Subcutaneous abdominal adipose tissue (tissue), 5 donors: ENCODE measurements at regions not wholly inside any gene's neighbourhood (a gene's known extent, or its start where the extent isn't known, plus 50 kb on each side); places are given as distances from the start of the nearest gene placed in this dataset.

Experiments used
- H3K27ac ChIP-seq: one replicate; pipeline ENCODE4 v1.7.0; 2013; ENCODE audit warnings: low read depth, mild to moderate bottlenecking, inconsistent platforms, low read length, moderate library complexity
- H3K27me3 ChIP-seq, 5 donors: one replicate each; pipeline ENCODE4 v1.7.0; 2013; ENCODE audit warnings: low read length in 5 of 5, inconsistent platforms in 1 of 5; ENCODE audit not compliant: control insufficient read depth in 5 of 5, insufficient read depth in 4 of 5
- H3K36me3 ChIP-seq, 5 donors: one replicate each; pipeline ENCODE4 v1.7.0; 2013; ENCODE audit warnings: low read length in 5 of 5; ENCODE audit not compliant: control insufficient read depth in 5 of 5, insufficient read depth in 5 of 5
- H3K4me1 ChIP-seq, 5 donors: one replicate each; pipeline ENCODE4 v1.7.0; 2013; ENCODE audit warnings: low read length in 5 of 5, mild to moderate bottlenecking in 3 of 5, moderate library complexity in 1 of 5; ENCODE audit not compliant: control insufficient read depth in 5 of 5, insufficient read depth in 5 of 5
- H3K4me3 ChIP-seq, 5 donors: one replicate each; pipeline ENCODE4 v1.7.0; 2013; ENCODE audit warnings: low read length in 5 of 5, low read depth in 1 of 5
- H3K9ac ChIP-seq, 5 donors: one replicate each; pipeline ENCODE4 v1.7.0; 2013; ENCODE audit warnings: low read length in 5 of 5, mild to moderate bottlenecking in 4 of 5, moderate library complexity in 3 of 5
- H3K9me3 ChIP-seq, 5 donors: one replicate each; pipeline ENCODE4 v1.7.0; 2013; ENCODE audit warnings: low read length in 5 of 5; ENCODE audit not compliant: control insufficient read depth in 5 of 5
- donor health status: healthy.
- donor health status: healthy.
- donor health status: healthy.
- donor health status: healthy.
- donor health status: healthy.

DNA sequence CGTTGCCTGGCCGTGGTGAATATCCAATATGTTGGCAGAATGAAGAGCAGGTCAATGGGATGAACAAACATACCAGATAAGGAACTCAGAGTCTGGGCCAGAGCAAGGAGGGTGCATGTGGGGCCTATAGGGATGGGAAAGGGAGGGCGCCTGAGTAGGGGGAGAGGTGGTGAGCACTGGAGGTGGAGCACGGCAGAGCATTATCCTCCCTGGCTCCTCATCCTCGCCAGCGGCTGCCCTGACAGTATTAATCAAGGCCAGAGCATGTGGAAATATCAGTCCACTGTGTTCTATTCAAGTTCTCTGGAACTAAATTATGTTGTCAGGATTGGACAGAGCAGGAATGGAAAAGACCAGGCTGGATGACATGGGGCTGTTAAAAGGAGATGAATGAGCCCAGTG is 254.8 kb upstream of the ZMIZ1 start:
- H3K27ac ChIP-seq, result no peak overlapping the region
- H3K9me3 ChIP-seq, result no peaks in the 10 kb centered on the region
- no peak overlapping the region for H3K4me3 ChIP-seq
- H3K9ac ChIP-seq, result no peak overlapping the region
- H3K27me3 ChIP-seq, result peaks cover 0 to 2% (median 0%) of the 10 kb centered on the region in 5 donors
- H3K36me3 ChIP-seq, result no peaks in the 10 kb centered on the region
- H3K4me1 ChIP-seq, result peaks cover 0 to 16% (median 13%) of the 10 kb centered on the region in 5 donors

DNA sequence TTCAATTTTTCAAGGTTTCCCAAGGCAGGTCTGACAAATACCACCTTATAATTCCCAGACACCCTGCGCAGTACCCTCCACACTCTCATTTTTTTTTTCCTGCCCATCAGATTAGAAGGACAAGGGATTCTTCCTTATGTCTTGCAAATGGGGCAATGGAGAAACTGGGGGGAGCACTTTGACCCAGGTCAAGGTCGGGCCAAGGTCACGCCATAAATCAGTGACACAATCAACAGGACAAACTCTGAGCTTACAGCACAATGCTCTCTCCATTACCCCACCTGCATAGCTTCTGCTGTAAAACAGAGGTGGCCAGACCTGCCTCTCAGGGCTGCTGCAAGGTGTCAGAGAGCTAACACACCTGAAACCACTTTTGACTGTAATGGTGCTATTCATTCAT is 254.4 kb upstream of the ZMIZ1 start:
- Histone ChIP-seq H3K36me3 (no peaks in the 10 kb centered on the region), H3K9ac (no peak overlapping the region), H3K9me3 (no peaks in the 10 kb centered on the region), H3K4me1 (peaks cover 0 to 16% (median 13%) of the 10 kb centered on the region in 5 donors), H3K27me3 (peaks cover 0 to 2% (median 0%) of the 10 kb centered on the region in 5 donors), H3K27ac (no peak overlapping the region), H3K4me3 (no peak overlapping the region)

DNA sequence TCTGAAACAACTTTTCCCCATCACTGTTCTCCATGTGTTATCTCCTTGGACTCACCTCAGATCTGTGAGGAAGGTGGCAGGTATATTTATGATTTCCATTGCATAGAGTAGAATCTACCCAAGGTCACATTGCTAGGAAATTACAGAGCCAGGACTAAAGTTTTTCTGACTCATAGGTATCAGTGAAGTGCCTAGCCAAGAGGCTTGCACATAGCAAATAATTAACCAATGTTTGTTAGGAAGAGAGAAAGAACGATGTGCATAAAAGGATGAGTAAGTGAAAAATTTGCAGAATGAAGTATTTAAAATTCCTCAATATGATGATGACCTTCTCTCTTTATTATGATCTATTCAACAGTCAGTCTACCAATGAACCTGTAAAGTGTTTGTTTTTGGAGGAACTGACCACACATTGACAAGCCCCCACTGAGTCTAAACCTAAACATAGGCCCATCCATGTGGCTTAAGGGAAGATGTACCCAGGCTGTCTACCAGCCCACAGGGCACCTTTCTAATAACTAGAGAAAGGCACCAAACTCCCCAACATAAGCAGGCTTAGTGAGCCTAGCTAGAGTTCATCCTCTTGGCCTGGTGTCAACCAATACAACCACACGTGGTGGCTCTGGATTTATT is 252.9 kb upstream of the ZMIZ1 start:
- Histone ChIP-seq H3K27me3 (no peaks in the 10 kb centered on the region), H3K36me3 (no peaks in the 10 kb centered on the region), H3K9me3 (no peaks in the 10 kb centered on the region), H3K27ac (no peak overlapping the region), H3K4me1 (peaks cover 0 to 16% (median 13%) of the 10 kb centered on the region in 5 donors), H3K9ac (no peak overlapping the region), H3K4me3 (no peak overlapping the region)

DNA sequence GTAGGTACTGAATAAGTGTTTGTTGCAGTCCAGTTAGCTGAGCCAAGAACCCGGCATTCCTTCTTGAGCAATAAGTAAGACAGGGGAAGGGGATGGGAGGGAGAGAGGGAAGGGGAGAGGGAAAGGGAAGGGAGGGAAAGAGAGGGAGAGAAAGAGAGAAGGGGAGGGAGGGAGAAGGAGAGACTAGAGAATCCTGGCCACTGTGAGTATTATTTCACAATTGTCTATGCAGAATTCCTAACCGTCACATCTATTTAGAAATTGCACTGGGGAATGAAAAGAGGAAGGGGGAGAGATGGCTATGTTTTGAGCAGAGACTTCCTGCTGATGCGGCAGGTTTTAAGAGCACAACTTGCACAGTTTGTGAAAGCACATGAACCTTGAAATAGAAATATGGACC is 251.4 kb upstream of the ZMIZ1 start:
- no peaks in the 10 kb centered on the region for H3K36me3 ChIP-seq
- peaks cover 0 to 2% (median 1%) of the 10 kb centered on the region in 5 donors for H3K9me3 ChIP-seq
- H3K4me1 ChIP-seq, result peaks cover 0 to 16% (median 13%) of the 10 kb centered on the region in 5 donors
- no peaks in the 10 kb centered on the region for H3K27me3 ChIP-seq
- H3K9ac ChIP-seq, result no peak overlapping the region
- no peak overlapping the region for H3K4me3 ChIP-seq
- no peak overlapping the region for H3K27ac ChIP-seq

DNA sequence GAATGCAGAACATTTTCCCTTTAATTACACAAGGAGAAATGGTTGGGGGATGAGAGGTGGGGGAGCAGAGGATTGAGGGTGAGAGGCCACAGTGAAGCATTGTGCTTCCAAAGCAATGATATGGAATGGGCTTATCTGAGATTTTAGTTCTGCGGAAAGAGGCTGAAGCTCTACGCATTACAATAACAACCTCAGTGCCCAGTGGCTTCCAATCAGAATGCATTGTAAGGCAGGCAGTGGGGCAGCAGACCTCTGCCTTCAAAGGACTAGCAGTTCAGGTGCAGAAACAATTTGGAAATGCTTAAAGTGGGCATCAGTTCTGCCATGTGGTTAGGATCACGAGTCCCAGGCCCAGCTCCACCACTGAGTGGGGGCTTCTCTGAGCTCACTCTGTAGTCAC is 251.0 kb upstream of the ZMIZ1 start:
- no peaks in the 10 kb centered on the region for H3K27me3 ChIP-seq
- no peaks in the 10 kb centered on the region for H3K36me3 ChIP-seq
- H3K4me3 ChIP-seq, result no peak overlapping the region
- peaks cover 0 to 7% (median 5%) of the 10 kb centered on the region in 5 donors for H3K9me3 ChIP-seq
- H3K27ac ChIP-seq, result no peak overlapping the region
- H3K4me1 ChIP-seq, result peaks cover 0 to 16% (median 13%) of the 10 kb centered on the region in 5 donors
- no peak overlapping the region for H3K9ac ChIP-seq

DNA sequence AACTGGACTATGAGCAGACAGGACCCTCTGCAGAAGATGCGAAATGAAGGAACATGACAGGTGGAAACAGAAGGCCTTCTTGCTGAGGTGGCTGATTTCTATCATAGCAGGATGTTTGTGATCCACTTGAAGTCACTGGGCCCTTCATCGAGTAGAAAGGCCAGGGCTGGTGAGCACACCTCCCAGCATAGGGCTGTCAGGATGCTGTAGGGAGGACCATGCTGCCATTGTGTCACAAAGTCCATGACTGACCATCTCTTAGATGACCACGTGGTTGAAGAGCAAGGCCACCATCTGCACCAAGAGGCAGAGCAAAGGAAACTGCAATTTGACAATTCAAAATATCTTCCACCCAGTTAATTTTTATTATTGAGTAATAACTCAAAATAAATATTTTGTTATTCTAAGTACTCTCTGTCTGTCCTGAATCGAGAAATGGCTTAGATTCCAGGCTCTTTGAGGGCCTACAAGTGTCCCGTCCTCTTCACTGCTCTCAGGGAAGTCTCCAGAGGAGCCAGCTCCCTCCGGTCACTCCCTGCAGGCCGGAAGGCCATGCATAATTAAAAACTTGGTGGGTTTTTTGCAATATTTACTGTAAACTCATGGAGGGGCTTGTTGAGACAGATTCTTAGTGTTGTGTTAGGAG is 249.3 kb upstream of the ZMIZ1 start:
- Histone ChIP-seq H3K27me3 (no peaks in the 10 kb centered on the region), H3K36me3 (no peaks in the 10 kb centered on the region), H3K4me3 (no peak overlapping the region), H3K9ac (no peak overlapping the region), H3K9me3 (peaks cover 0 to 10% (median 8%) of the 10 kb centered on the region in 5 donors), H3K27ac (no peak overlapping the region), H3K4me1 (peaks cover 0 to 16% (median 13%) of the 10 kb centered on the region in 5 donors)

DNA sequence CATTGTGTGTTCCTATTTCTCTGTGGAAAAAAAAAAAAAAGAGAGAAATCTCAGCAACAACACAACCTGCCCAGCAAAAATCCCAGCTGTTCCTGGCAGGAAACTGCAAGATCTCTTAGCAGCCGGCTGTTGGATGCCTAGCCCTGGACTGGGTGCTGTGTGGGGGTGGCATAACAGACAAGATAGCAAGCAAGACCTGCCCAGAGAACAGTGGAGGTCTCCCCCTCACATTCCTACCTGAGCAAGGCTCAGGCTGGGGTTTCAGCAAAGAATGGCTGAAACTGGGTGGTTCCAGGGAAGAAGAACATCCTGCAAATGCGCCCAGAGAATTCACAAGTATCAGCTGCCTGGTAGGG is 248.8 kb upstream of the ZMIZ1 start:
- H3K4me3 ChIP-seq, result no peak overlapping the region
- peaks cover 0 to 16% (median 13%) of the 10 kb centered on the region in 5 donors for H3K4me1 ChIP-seq
- no peak overlapping the region for H3K9ac ChIP-seq
- no peaks in the 10 kb centered on the region for H3K27me3 ChIP-seq
- no peaks in the 10 kb centered on the region for H3K36me3 ChIP-seq
- H3K27ac ChIP-seq, result no peak overlapping the region
- H3K9me3 ChIP-seq, result peaks cover 0 to 10% (median 8%) of the 10 kb centered on the region in 5 donors

DNA sequence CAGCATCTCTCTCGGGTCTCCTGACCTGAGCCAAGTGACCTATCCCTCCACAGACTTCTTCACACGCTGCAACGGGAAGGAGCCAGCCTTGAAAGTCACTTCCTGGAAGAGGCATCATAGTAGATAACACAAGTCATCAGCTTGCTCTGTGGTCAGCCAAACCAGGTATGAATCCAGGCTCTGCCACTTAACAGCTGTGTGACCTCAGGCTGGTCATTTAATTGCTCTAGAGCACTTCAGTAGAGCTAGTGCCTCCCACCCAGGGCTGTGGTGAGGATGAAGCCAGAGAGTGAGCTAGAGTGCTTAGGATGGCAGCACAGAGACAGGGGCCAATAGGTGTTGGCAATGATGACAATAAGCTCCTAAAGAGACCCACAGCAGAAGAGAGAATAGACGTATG is 247.7 kb upstream of the ZMIZ1 start:
- no peak overlapping the region for H3K27ac ChIP-seq
- H3K27me3 ChIP-seq, result no peaks in the 10 kb centered on the region
- peaks cover 0 to 10% (median 8%) of the 10 kb centered on the region in 5 donors for H3K9me3 ChIP-seq
- H3K4me3 ChIP-seq, result no peak overlapping the region
- H3K9ac ChIP-seq, result no peak overlapping the region
- H3K36me3 ChIP-seq, result no peaks in the 10 kb centered on the region
- peaks cover 0 to 16% (median 13%) of the 10 kb centered on the region in 5 donors for H3K4me1 ChIP-seq

DNA sequence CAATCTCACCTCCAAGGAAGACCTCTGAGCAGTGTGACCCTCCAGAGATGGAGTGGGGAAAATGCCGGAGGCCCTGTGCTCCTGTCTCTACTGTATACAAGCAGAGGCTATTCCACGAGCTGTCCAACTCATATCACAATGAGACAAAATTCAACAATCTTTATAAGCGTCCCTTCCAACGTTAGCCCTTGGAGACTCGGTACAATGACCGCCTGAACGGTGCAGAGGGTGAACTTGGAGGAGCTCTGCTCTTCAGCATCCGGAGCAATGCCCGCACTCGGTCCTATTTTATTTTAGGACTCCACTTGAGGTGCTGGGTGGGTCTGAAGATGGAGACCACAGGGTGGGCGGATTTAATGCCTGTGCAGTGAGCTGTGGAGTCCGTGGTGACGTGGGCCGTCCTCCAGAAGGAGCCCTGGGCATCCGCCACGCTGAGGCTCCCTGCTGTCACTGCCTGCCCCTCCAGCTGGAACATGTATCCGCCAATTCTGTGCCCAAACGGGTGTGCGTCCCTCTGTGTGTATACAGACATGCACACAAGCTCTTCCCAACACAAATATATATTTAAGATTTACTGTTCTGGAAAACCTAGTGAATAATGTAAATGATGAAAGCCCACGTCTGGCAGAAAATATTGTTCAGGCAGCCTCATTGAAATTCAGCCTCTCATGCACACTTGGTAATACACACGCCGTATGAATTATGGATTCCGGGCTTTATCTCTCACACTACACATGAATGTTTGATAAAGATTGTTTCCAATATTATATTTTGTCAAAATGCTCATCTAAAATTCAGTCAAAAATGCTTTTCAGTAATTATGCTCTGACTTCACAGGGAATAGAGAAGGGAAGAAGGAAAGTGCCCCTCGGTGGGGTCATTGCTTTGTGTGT is 239.9 kb upstream of the ZMIZ1 start:
- no peak overlapping the region for H3K9ac ChIP-seq
- H3K4me3 ChIP-seq, result no peak overlapping the region
- peaks cover 0 to 3% (median 0%) of the 10 kb centered on the region in 5 donors for H3K4me1 ChIP-seq
- peaks cover 8 to 15% (median 13%) of the 10 kb centered on the region in 5 donors for H3K9me3 ChIP-seq
- no peak overlapping the region for H3K27ac ChIP-seq
- no peaks in the 10 kb centered on the region for H3K36me3 ChIP-seq
- H3K27me3 ChIP-seq, result peaks cover 0 to 6% (median 0%) of the 10 kb centered on the region in 5 donors

DNA sequence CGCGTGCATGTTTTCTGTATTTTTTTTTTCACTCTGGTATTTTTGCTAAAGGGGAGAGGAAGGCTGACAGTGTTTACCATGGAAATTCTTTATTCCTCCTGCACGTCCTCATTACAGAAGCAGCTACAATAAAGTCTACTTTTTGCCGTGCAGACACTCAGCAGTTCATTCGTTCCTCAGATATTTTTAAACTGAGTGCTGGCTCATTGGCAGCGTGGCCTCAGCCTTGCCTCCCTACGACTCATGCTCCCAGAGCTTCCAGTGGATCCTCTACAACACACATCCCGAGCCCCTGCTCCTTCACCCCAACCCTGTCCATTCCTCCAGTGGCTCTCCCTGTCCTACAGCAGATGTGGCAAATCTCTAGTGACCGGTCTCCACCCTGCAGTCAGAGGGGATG is 239.2 kb upstream of the ZMIZ1 start:
- no peak overlapping the region for H3K4me3 ChIP-seq
- no peak overlapping the region for H3K9ac ChIP-seq
- peaks cover 8 to 15% (median 13%) of the 10 kb centered on the region in 5 donors for H3K9me3 ChIP-seq
- H3K27me3 ChIP-seq, result peaks cover 0 to 6% (median 0%) of the 10 kb centered on the region in 5 donors
- H3K27ac ChIP-seq, result no peak overlapping the region
- no peaks in the 10 kb centered on the region for H3K36me3 ChIP-seq
- peaks cover 0 to 3% (median 0%) of the 10 kb centered on the region in 5 donors for H3K4me1 ChIP-seq
